ENCODE measurements at regions not wholly inside any gene's neighbourhood (a gene's known extent, or its start where the extent isn't known, plus 50 kb on each side); places are given as distances from the start of the nearest gene placed in this dataset.

DNA sequence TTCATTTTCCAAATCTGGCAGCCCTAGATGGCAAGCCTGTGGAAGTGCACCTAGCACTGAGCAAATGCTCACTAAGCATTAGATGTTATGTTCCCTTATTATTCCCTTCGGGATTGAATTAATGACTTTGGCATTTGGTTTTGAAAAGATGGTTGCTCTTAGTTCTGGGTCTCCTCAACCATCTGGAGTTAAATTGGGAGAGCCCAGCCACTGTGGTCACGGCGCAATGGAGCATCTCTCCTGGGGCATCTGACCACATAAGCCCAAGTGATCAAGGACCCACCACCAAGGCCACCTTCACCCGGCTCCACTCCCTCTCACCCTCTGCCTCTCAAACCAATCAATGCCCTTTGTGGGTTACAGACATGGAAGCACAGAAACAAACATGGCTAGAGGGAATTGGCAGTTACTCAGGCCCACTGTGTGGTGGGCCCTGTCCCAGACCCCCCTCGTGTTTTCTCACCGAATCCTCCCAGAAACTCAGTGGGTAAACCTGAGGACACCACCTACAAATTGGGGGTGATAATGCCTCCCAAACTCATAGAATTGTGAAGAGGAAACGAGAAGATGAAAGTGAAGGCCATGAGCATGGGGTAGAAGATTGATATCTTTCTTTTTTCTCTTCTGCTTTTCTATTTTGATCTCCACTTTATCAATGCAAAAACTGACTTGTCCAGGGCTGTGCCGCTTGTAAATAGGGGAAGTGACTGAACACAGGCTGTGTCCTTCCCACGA is 52.2 kb downstream of the IRAG1 start (continued):
- TF ChIP-seq ZNF146 (tag by site-specific recombination; IDR thresholded peaks at IDR 0.05), result no peak
- no peak for TF ChIP-seq ZNF366 (tag by site-specific recombination; conservative IDR thresholded peaks at IDR 0.05)
- no peak for TF ChIP-seq ZNF677 (tag by site-specific recombination; IDR thresholded peaks at IDR 0.05)

DNA sequence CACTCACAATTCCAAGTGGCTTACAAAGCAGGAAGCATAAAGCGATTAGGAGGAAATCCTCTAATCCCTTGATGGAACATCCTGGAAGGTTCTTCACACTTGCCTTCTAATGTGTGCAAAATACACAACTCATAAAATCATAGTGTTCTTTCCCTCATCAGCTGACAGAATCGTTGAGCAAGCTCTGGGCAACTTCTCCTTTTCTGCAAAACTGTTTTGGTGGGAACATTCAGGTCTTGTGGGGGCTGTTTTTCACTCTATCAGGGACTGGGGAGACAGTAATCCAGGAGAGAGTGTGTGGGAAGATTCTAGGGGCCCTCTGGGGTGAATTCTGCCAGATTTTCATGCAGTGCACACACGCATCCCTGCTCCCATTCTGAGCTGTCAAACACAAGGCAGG is 53.2 kb downstream of the IRAG1 start:
- ChIA-PET POLR2A (no interaction called here), CTCF (interaction anchor here (0.6 to 1.0 kb wide), 3 partner anchors 10 to 227 kb away, joined by 3 to 5 read pairs (median 4); no protein-coding TSS in a partner anchor)
- Histone ChIP-seq H3K9me3 (ENCODE audit: control insufficient read depth, insufficient read depth, low read depth, low read length) (no peaks in the 10 kb centered on the region), H3K4me3 (ENCODE audit: low read depth, low read length) (no peak overlapping the region), H3K4me1 (ENCODE audit: control insufficient read depth, insufficient read depth, low read length) (no peaks in the 10 kb centered on the region), H3K27ac (ENCODE audit: extremely low read depth, low read depth, low read length) (no peak overlapping the region), H3K36me3 (ENCODE audit: control insufficient read depth in 2 of 2, insufficient read depth in 1 of 2, low read length in 2 of 2) (no peaks in the 10 kb centered on the region)
- TF ChIP-seq PATZ1 (tag by site-specific recombination; IDR thresholded peaks at IDR 0.05) (no peak), ZNF266 (tag by site-specific recombination; IDR thresholded peaks at IDR 0.05; ENCODE audit: low read depth) (no peak), ZBTB10 (tag by site-specific recombination; IDR thresholded peaks at IDR 0.05) (no peak), ZNF518A (tag by site-specific recombination; conservative IDR thresholded peaks at IDR 0.05; ENCODE audit: low read depth) (no peak), ZNF660 (tag by site-specific recombination; IDR thresholded peaks at IDR 0.05) (no peak), SP3 (tag by site-specific recombination; IDR thresholded peaks at IDR 0.05) (no peak), HOXC10 (CRISPR knock-in tag; IDR thresholded peaks at IDR 0.05) (no peak), ZNF335 (tag by site-specific recombination; conservative IDR thresholded peaks at IDR 0.05) (no peak), ZNF529 (tag by site-specific recombination; IDR thresholded peaks at IDR 0.05; ENCODE audit: insufficient replicate concordance) (no peak), GLIS1 (tag by site-specific recombination; IDR thresholded peaks at IDR 0.05) (no peak), ZNF354C (tag by site-specific recombination; IDR thresholded peaks at IDR 0.05; ENCODE audit: borderline replicate concordance, low read depth) (no peak), ZNF2 (tag by site-specific recombination; IDR thresholded peaks at IDR 0.05) (no peak), PRDM1 (tag by site-specific recombination; IDR thresholded peaks at IDR 0.05) (no peak), ZNF629 (tag by site-specific recombination; IDR thresholded peaks at IDR 0.05) (no peak), ZNF211 (tag by site-specific recombination; IDR thresholded peaks at IDR 0.05; ENCODE audit: low read depth) (no peak), ZNF701 (tag by site-specific recombination; IDR thresholded peaks at IDR 0.05) (no peak), ZNF324 (tag by site-specific recombination; IDR thresholded peaks at IDR 0.05) (no peak), ZNF37A (tag by site-specific recombination; IDR thresholded peaks at IDR 0.05) (no peak)
- TF ChIP-seq, protein P1, sequence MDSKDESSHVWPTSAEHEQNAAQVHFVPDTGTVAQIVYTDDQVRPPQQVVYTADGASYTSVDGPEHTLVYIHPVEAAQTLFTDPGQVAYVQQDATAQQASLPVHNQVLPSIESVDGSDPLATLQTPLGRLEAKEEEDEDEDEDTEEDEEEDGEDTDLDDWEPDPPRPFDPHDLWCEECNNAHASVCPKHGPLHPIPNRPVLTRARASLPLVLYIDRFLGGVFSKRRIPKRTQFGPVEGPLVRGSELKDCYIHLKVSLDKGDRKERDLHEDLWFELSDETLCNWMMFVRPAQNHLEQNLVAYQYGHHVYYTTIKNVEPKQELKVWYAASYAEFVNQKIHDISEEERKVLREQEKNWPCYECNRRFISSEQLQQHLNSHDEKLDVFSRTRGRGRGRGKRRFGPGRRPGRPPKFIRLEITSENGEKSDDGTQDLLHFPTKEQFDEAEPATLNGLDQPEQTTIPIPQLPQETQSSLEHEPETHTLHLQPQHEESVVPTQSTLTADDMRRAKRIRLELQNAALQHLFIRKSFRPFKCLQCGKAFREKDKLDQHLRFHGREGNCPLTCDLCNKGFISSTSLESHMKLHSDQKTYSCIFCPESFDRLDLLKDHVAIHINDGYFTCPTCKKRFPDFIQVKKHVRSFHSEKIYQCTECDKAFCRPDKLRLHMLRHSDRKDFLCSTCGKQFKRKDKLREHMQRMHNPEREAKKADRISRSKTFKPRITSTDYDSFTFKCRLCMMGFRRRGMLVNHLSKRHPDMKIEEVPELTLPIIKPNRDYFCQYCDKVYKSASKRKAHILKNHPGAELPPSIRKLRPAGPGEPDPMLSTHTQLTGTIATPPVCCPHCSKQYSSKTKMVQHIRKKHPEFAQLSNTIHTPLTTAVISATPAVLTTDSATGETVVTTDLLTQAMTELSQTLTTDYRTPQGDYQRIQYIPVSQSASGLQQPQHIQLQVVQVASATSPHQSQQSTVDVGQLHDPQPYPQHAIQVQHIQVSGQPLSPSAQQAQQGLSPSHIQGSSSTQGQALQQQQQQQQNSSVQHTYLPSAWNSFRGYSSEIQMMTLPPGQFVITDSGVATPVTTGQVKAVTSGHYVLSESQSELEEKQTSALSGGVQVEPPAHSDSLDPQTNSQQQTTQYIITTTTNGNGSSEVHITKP (tag by site-specific recombination; IDR thresholded peaks at IDR 0.05), result no peak
